Natural killer cell (primary cell): ENCODE measurements at regions not wholly inside any gene's neighbourhood (a gene's known extent, or its start where the extent isn't known, plus 50 kb on each side); places are given as distances from the start of the nearest gene placed in this dataset.

Experiments
- ATAC-seq, 3 donors: fragments of 150-1000 bp in 2 of 3; fragments of 200-7000 bp in 1 of 3; cut with Tn5 transposase; 1 replicate in 1 of 3; 2 replicates in 2 of 3; pipeline ENCODE4 v1.10.0; 2021; ENCODE audit warnings: mild to moderate bottlenecking in 2 of 3, moderate library complexity in 2 of 3
- DNase-seq, 2 donors: peaks; one replicate each; pipeline versions ENCODE4 v3.0.0 to v3.0.0-alpha.2; 2013 to 2021; ENCODE audit warnings: mixed read lengths in 1 of 2
- H3K27ac ChIP-seq: one replicate; pipeline ENCODE4 v1.5.1; 2013; ENCODE audit warnings: mild to moderate bottlenecking, low read length
- H3K27me3 ChIP-seq: one replicate; pipeline ENCODE4 v1.6.1; 2013; ENCODE audit warnings: low read length; ENCODE audit not compliant: control insufficient read depth, insufficient read depth
- H3K36me3 ChIP-seq: one replicate; pipeline ENCODE4 v1.6.1; 2013; ENCODE audit warnings: low read length; ENCODE audit not compliant: control insufficient read depth, insufficient read depth
- H3K4me1 ChIP-seq: one replicate; pipeline ENCODE4 v1.6.1; 2013; ENCODE audit warnings: low read length; ENCODE audit not compliant: control insufficient read depth, insufficient read depth
- H3K4me3 ChIP-seq: one replicate; pipeline ENCODE4 v1.5.1; 2013; ENCODE audit warnings: low read length
- H3K9me3 ChIP-seq: one replicate; pipeline ENCODE4 v1.6.1; 2013; ENCODE audit warnings: low read length; ENCODE audit not compliant: control insufficient read depth, insufficient read depth
- H3K27ac Mint-ChIP-seq, 2 donors: one replicate each; pipeline ENCODE4 v1.8.0; 2022; ENCODE audit warnings: mild to moderate bottlenecking in 2 of 2, mixed read lengths in 2 of 2, moderate library complexity in 1 of 2
- H3K27me3 Mint-ChIP-seq, 2 donors: one replicate each; pipeline ENCODE4 v1.8.0; 2022; ENCODE audit warnings: low read depth in 2 of 2, mixed read lengths in 2 of 2
- H3K36me3 Mint-ChIP-seq: one replicate; pipeline ENCODE4 v1.8.0; 2022; ENCODE audit warnings: mixed read lengths
- H3K4me1 Mint-ChIP-seq, 2 donors: one replicate each; pipeline ENCODE4 v1.8.0; 2022; ENCODE audit warnings: mixed read lengths in 2 of 2
- H3K4me3 Mint-ChIP-seq: one replicate; pipeline ENCODE4 v1.8.0; 2022; ENCODE audit warnings: mild to moderate bottlenecking, moderate library complexity, mixed read lengths
- H3K9me3 Mint-ChIP-seq, 2 donors: one replicate each; pipeline ENCODE4 v1.8.0; 2022; ENCODE audit warnings: mixed read lengths in 2 of 2
- whole genome bisulfite sequencing: methylation state at CpG from one replicate; pipeline ENCODE4 v1.1.7; 2013; ENCODE audit warnings: missing lambda C conversion rate; ENCODE audit not compliant: insufficient coverage; 5-methylcytosine and 5-hydroxymethylcytosine counted together
- intact Hi-C: fragments of 100-400 bp; cut with micrococcal nuclease; formaldehyde crosslinking; loops from one replicate; pipeline ENCODE4 v1.14.2; 2022
- TF ChIP-seq, protein P1 (sequence below): fragments of 200-600 bp; IDR thresholded peaks from one replicate; pipeline ENCODE4 v1.8.0; 2022; ENCODE audit warnings: antibody characterized with exemption

DNA sequence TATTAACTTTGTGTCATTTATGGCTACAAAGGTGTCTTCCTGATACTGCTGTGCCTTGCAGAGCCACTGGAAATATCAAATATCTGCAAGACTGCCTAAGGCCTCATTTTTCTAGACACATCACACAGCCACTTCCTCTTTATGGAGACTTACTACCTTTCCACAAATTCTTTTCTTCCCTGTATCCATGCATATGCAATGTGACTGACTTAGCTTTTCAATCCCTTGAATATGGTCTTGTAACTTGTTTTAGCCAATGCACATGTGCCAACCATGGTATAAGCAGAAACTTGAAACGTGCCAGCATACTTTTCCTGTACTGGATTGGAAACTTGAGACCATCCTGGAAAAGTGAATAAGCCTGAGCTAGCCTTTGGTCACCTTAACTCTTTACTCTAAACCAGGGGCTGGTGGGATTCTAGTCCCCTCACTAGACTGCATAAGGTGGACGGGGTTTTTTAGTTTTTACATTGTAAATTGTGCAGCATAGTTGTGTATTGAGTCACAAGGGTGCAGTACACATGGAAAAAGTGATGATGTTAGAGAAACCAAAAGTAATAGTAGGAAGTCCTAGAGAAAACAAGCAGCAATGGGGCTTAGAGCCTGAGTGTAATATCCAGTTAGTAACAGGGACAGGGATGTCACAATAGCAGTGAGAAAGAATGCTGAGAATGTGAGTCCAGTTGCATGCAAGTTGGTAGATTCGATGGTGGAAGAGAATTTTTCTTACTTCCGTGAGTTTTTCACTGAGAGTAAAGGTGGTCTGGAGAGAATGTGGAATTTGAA is 879.5 kb downstream of the SORCS1 start:
- ATAC-seq = no peak
- 64% methylated on average over 4 of the region's 4 CpGs for WGBS
- intact Hi-C loops = no loop called here

DNA sequence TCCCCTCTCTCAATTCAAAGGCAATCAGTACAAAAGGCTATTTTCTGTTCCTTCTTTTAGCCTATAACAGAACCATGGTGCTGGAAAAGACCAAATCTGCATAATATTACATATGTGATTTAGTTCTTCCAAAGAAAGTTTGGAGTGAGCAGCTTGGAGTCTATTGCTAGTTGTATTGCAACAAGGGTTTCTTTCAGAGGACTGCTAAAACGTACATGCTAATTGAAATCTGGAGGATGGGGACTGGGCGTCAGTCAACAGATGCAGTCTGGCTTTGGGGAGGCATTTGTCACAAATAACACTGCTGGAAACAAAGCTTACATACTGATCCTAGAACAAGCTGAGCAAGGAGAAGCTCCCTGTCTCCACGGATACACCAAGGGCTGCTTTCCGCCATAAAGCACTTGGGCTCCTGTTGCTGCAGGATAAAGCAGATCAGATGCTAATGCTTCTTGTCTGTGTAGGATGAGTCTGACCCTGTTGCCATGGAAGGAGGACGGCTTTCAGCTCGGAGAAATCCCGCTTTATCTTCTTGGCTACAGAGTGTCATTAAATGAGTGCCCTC is 883.5 kb downstream of the SORCS1 start:
- Mint-ChIP-seq H3K4me1 (no peaks in the 10 kb centered on the region), H3K27ac (no peak overlapping the region), H3K27me3 (no peaks in the 10 kb centered on the region), H3K4me3 (no peak overlapping the region), H3K9me3 (peaks cover 14 to 27% of the 10 kb centered on the region in 2 donors), H3K36me3 (no peaks in the 10 kb centered on the region)
- H3K9me3 ChIP-seq = no peaks in the 10 kb centered on the region
- ATAC-seq (no peak), DNase-seq (no peak)
- TF ChIP-seq, protein P1, sequence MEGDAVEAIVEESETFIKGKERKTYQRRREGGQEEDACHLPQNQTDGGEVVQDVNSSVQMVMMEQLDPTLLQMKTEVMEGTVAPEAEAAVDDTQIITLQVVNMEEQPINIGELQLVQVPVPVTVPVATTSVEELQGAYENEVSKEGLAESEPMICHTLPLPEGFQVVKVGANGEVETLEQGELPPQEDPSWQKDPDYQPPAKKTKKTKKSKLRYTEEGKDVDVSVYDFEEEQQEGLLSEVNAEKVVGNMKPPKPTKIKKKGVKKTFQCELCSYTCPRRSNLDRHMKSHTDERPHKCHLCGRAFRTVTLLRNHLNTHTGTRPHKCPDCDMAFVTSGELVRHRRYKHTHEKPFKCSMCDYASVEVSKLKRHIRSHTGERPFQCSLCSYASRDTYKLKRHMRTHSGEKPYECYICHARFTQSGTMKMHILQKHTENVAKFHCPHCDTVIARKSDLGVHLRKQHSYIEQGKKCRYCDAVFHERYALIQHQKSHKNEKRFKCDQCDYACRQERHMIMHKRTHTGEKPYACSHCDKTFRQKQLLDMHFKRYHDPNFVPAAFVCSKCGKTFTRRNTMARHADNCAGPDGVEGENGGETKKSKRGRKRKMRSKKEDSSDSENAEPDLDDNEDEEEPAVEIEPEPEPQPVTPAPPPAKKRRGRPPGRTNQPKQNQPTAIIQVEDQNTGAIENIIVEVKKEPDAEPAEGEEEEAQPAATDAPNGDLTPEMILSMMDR = no peak
- intact Hi-C loops = no loop called here
- no peak overlapping the region for H3K4me3 ChIP-seq
- no peak overlapping the region for H3K27ac ChIP-seq
- H3K27me3 ChIP-seq = no peaks in the 10 kb centered on the region
- H3K36me3 ChIP-seq = no peaks in the 10 kb centered on the region
- H3K4me1 ChIP-seq = no peaks in the 10 kb centered on the region
- WGBS = 79% methylated on average over 7 of the region's 7 CpGs

More for the DNA sequence above, 879.5 kb downstream of the SORCS1 start:
- no peaks in the 10 kb centered on the region for H3K36me3 Mint-ChIP-seq
- DNase-seq = no peak
- no peaks in the 10 kb centered on the region for H3K27me3 ChIP-seq
- H3K9me3 Mint-ChIP-seq = peaks cover 14 to 31% of the 10 kb centered on the region in 2 donors
- H3K4me3 Mint-ChIP-seq = no peak overlapping the region
- no peaks in the 10 kb centered on the region for H3K36me3 ChIP-seq
- TF ChIP-seq, protein P1 = no peak
- H3K4me1 ChIP-seq = no peaks in the 10 kb centered on the region
- no peak overlapping the region for H3K27ac ChIP-seq
- no peak overlapping the region for H3K27ac Mint-ChIP-seq
- no peaks in the 10 kb centered on the region for H3K27me3 Mint-ChIP-seq
- no peaks in the 10 kb centered on the region for H3K9me3 ChIP-seq
- no peaks in the 10 kb centered on the region for H3K4me1 Mint-ChIP-seq
- no peak overlapping the region for H3K4me3 ChIP-seq

DNA sequence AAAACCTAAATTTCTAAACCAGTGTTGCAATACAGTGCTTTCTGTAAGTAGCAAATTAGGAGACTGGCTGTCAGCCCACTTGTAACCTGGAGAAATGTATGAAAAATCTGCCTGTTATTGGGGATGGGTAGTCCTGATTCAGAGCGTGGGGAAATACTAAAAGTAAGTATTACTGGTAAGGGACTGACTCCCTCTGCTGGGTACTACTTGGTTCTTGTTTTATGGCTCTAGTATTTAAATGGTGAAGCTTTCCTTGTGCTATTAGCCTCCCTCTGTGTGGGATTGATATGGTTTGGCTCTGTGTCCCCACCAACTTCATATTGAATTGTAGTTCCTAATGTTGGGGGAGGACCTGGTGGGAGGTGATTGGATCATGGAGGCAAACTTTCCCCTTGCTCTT is 886.1 kb downstream of the SORCS1 start:
- Histone ChIP-seq H3K36me3 (no peaks in the 10 kb centered on the region), H3K4me1 (no peaks in the 10 kb centered on the region), H3K27me3 (no peaks in the 10 kb centered on the region), H3K4me3 (no peak overlapping the region), H3K27ac (no peak overlapping the region), H3K9me3 (no peaks in the 10 kb centered on the region)
- no peak for ATAC-seq
- TF ChIP-seq, protein P1 = no peak
- H3K27me3 Mint-ChIP-seq = no peaks in the 10 kb centered on the region
- no peak overlapping the region for H3K27ac Mint-ChIP-seq
- no peaks in the 10 kb centered on the region for H3K36me3 Mint-ChIP-seq
- 59% methylated on average over 1 of the region's 1 CpG for WGBS
- DNase-seq = no peak
- intact Hi-C loops = no loop called here
- no peaks in the 10 kb centered on the region for H3K4me1 Mint-ChIP-seq
- peaks cover 14 to 29% of the 10 kb centered on the region in 2 donors for H3K9me3 Mint-ChIP-seq
- H3K4me3 Mint-ChIP-seq = no peak overlapping the region
